IPS-18c (cell line): ENCODE measurements at regions not wholly inside any gene's neighbourhood (a gene's known extent, or its start where the extent isn't known, plus 50 kb on each side); places are given as distances from the start of the nearest gene placed in this dataset.

Experiments
- H3K4me3 ChIP-seq: 2 replicates; pipeline ENCODE4 v1.7.0; 2013; ENCODE audit warnings: low read depth, mild to moderate bottlenecking, low read length, moderate library complexity; ENCODE audit not compliant: insufficient read depth
- H3K9me3 ChIP-seq: one replicate; pipeline ENCODE4 v1.6.1; 2013; ENCODE audit warnings: mild to moderate bottlenecking, low read length, moderate library complexity; ENCODE audit not compliant: control insufficient read depth, insufficient read depth

- no peaks in the 10 kb centered on the region for H3K9me3 ChIP-seq
These were observed 282.8 kb upstream of the ZMIZ1 start for GRCh38 chr10:78785991-78786390.

GRCh38 chr10:78787125-78787524 lies 281.6 kb upstream of the ZMIZ1 start:
- Histone ChIP-seq H3K4me3 (no peak overlapping the region), H3K9me3 (no peaks in the 10 kb centered on the region)

More at GRCh38 chr10:78785991-78786390, 282.8 kb upstream of the ZMIZ1 start:
- H3K4me3 ChIP-seq = no peak overlapping the region

GRCh38 chr10:78794736-78795455 lies 273.9 kb upstream of the ZMIZ1 start:
- Histone ChIP-seq H3K4me3 (no peak overlapping the region), H3K9me3 (no peaks in the 10 kb centered on the region)

GRCh38 chr10:78798976-78799730 lies 269.6 kb upstream of the ZMIZ1 start:
- H3K9me3 ChIP-seq = peaks cover 3% of the 10 kb centered on the region

GRCh38 chr10:78800006-78800405 lies 268.8 kb upstream of the ZMIZ1 start:
- Histone ChIP-seq H3K9me3 (peaks cover 3% of the 10 kb centered on the region), H3K4me3 (no peak overlapping the region)

More at GRCh38 chr10:78798976-78799730, 269.6 kb upstream of the ZMIZ1 start:
- H3K4me3 ChIP-seq = no peak overlapping the region

- no peak overlapping the region for H3K4me3 ChIP-seq
- peaks cover 3% of the 10 kb centered on the region for H3K9me3 ChIP-seq
These were observed 268.0 kb upstream of the ZMIZ1 start for GRCh38 chr10:78800535-78801320.

- no peak overlapping the region for H3K4me3 ChIP-seq
- peaks cover 3% of the 10 kb centered on the region for H3K9me3 ChIP-seq
These were observed 266.3 kb upstream of the ZMIZ1 start for GRCh38 chr10:78802431-78802830.

GRCh38 chr10:78802866-78803265 lies 265.9 kb upstream of the ZMIZ1 start:
- Histone ChIP-seq H3K4me3 (no peak overlapping the region), H3K9me3 (peaks cover 3% of the 10 kb centered on the region)

GRCh38 chr10:78803710-78804109 lies 265.1 kb upstream of the ZMIZ1 start:
- peaks cover 3% of the 10 kb centered on the region for H3K9me3 ChIP-seq

GRCh38 chr10:78804411-78805032 lies 264.2 kb upstream of the ZMIZ1 start:
- peaks cover 3% of the 10 kb centered on the region for H3K9me3 ChIP-seq

More at GRCh38 chr10:78803710-78804109, 265.1 kb upstream of the ZMIZ1 start:
- no peak overlapping the region for H3K4me3 ChIP-seq

GRCh38 chr10:78805176-78805575 lies 263.6 kb upstream of the ZMIZ1 start:
- Histone ChIP-seq H3K9me3 (peaks cover 3% of the 10 kb centered on the region), H3K4me3 (no peak overlapping the region)

More at GRCh38 chr10:78804411-78805032, 264.2 kb upstream of the ZMIZ1 start:
- no peak overlapping the region for H3K4me3 ChIP-seq

- Histone ChIP-seq H3K9me3 (peaks cover 3% of the 10 kb centered on the region), H3K4me3 (no peak overlapping the region)
These were observed 262.0 kb upstream of the ZMIZ1 start for GRCh38 chr10:78806681-78807221.

- no peaks in the 10 kb centered on the region for H3K9me3 ChIP-seq
- H3K4me3 ChIP-seq = no peak overlapping the region
These were observed 261.1 kb upstream of the ZMIZ1 start for GRCh38 chr10:78807504-78808203.

- H3K4me3 ChIP-seq = no peak overlapping the region
- H3K9me3 ChIP-seq = no peaks in the 10 kb centered on the region
These were observed 260.5 kb upstream of the ZMIZ1 start for GRCh38 chr10:78808286-78808685.

GRCh38 chr10:78808736-78809367 lies 259.9 kb upstream of the ZMIZ1 start:
- H3K9me3 ChIP-seq = no peaks in the 10 kb centered on the region
- no peak overlapping the region for H3K4me3 ChIP-seq

- H3K4me3 ChIP-seq = no peak overlapping the region
- no peaks in the 10 kb centered on the region for H3K9me3 ChIP-seq
These were observed 257.6 kb upstream of the ZMIZ1 start for GRCh38 chr10:78811174-78811573.
